ENCODE measurements at regions not wholly inside any gene's neighbourhood (a gene's known extent, or its start where the extent isn't known, plus 50 kb on each side); places are given as distances from the start of the nearest gene placed in this dataset.

GRCh38 chr17:77499699-77500435 is 359.1 kb downstream of the SEC14L1 start:
- ATAC-seq (ENCODE audit: low FRiP score in 2 of 2) = no peak
- WGBS, 2 donors = 92% methylated on average over 6 to 14 of the region's 14 CpGs
- Histone ChIP-seq H3K36me3 (peaks cover 0 to 53% (median 27%) of the 10 kb centered on the region in 4 donors), H3K4me3 (no peak overlapping the region), H3K9me3 (no peaks in the 10 kb centered on the region), H3K4me1 (peaks cover under 1 to 4% (median 3%) of the 10 kb centered on the region in 4 donors), H3K27me3 (no peaks in the 10 kb centered on the region), H3K27ac (no peak overlapping the region)
- DNase-seq = peak; percentile 17 to 46
- no peak for TF ChIP-seq POLR2A (IDR thresholded peaks at IDR 0.05)
- TF ChIP-seq CTCF (IDR thresholded peaks at IDR 0.05) = no peak
- TF ChIP-seq POLR2AphosphoS5 (IDR thresholded peaks at IDR 0.05) = no peak
- no peak for TF ChIP-seq EP300 (IDR thresholded peaks at IDR 0.05)

- no peak overlapping the region for H3K27ac ChIP-seq
- no peaks in the 10 kb centered on the region for H3K4me1 ChIP-seq
- H3K9me3 ChIP-seq = no peaks in the 10 kb centered on the region
- 92 to 95% methylated on average over 12 of the region's 12 CpGs for WGBS, 2 donors
- ATAC-seq (ENCODE audit: low FRiP score in 2 of 2) (no peak), DNase-seq (peak in 1 of 2 donors; percentile 16)
- TF ChIP-seq POLR2A (IDR thresholded peaks at IDR 0.05) = no peak
- TF ChIP-seq CTCF (IDR thresholded peaks at IDR 0.05) = peak in 3 of 6 experiments; percentile 5 to 16 (median 11)
- no peak overlapping the region for H3K4me3 ChIP-seq
- H3K36me3 ChIP-seq = peaks cover 0 to 52% (median 24%) of the 10 kb centered on the region in 4 donors
- H3K27me3 ChIP-seq = no peaks in the 10 kb centered on the region
Observed at GRCh38 chr17:77501101-77501566, 360.4 kb downstream of the SEC14L1 start.

GRCh38 chr17:77501751-77502625 is 361.2 kb downstream of the SEC14L1 start:
- TF ChIP-seq EP300 (IDR thresholded peaks at IDR 0.05) (no peak), POLR2AphosphoS5 (IDR thresholded peaks at IDR 0.05) (no peak), POLR2A (IDR thresholded peaks at IDR 0.05) (no peak), CTCF (IDR thresholded peaks at IDR 0.05) (no peak)

GRCh38 chr17:77502626-77503292 is 362.0 kb downstream of the SEC14L1 start:
- DNase-seq (peak in 1 of 2 donors; percentile 40), ATAC-seq (ENCODE audit: low FRiP score in 2 of 2) (no peak)
- 88 to 94% methylated on average over 5 to 10 of the region's 13 CpGs for WGBS, 2 donors
- Histone ChIP-seq H3K36me3 (peaks cover 0 to 35% (median 18%) of the 10 kb centered on the region in 4 donors), H3K27ac (no peak overlapping the region), H3K4me3 (no peak overlapping the region), H3K9me3 (no peaks in the 10 kb centered on the region), H3K27me3 (no peaks in the 10 kb centered on the region), H3K4me1 (no peaks in the 10 kb centered on the region)
- TF ChIP-seq EP300 (IDR thresholded peaks at IDR 0.05) (no peak), POLR2A (IDR thresholded peaks at IDR 0.05) (no peak), POLR2AphosphoS5 (IDR thresholded peaks at IDR 0.05) (no peak), CTCF (IDR thresholded peaks at IDR 0.05) (no peak)

More at GRCh38 chr17:77501751-77502625, 361.2 kb downstream of the SEC14L1 start:
- H3K9me3 ChIP-seq = no peaks in the 10 kb centered on the region
- DNase-seq (peak; percentile 16 to 24), ATAC-seq (ENCODE audit: low FRiP score in 2 of 2) (no peak)
- 92 to 93% methylated on average over 13 to 16 of the region's 16 CpGs for WGBS, 2 donors
- H3K36me3 ChIP-seq = peaks cover 0 to 43% (median 20%) of the 10 kb centered on the region in 4 donors
- H3K4me3 ChIP-seq = no peak overlapping the region
- no peaks in the 10 kb centered on the region for H3K4me1 ChIP-seq
- H3K27ac ChIP-seq = no peak overlapping the region
- no peaks in the 10 kb centered on the region for H3K27me3 ChIP-seq

Data from upper lobe of left lung (tissue), 6 donors.